ENCODE measurements at regions not wholly inside any gene's neighbourhood (a gene's known extent, or its start where the extent isn't known, plus 50 kb on each side); places are given as distances from the start of the nearest gene placed in this dataset.

- no peak for DNase-seq (ENCODE audit: low spot score)
Observed at GRCh38 chr9:89746385-89747116, 141.7 kb downstream of the GADD45G start.

GRCh38 chr9:89747596-89747995, 142.8 kb downstream of the GADD45G start:
- no peak for DNase-seq (ENCODE audit: low spot score)

GRCh38 chr9:89748021-89748670, 143.3 kb downstream of the GADD45G start:
- no peak for DNase-seq (ENCODE audit: low spot score)

- DNase-seq (ENCODE audit: low spot score) = no peak
Observed at GRCh38 chr9:89748831-89749499, 144.2 kb downstream of the GADD45G start.

GRCh38 chr9:89749500-89750116, 144.8 kb downstream of the GADD45G start:
- DNase-seq (ENCODE audit: low spot score) = no peak

- no peak for DNase-seq (ENCODE audit: low spot score)
Observed at GRCh38 chr9:89750117-89750791, 145.4 kb downstream of the GADD45G start.

GRCh38 chr9:89751079-89751825, 146.4 kb downstream of the GADD45G start:
- DNase-seq (ENCODE audit: low spot score) = no peak

GRCh38 chr9:89752154-89752553, 147.3 kb downstream of the GADD45G start:
- DNase-seq (ENCODE audit: low spot score) = no peak

- no peak for DNase-seq (ENCODE audit: low spot score)
Observed at GRCh38 chr9:89753472-89754055, 148.8 kb downstream of the GADD45G start.

GRCh38 chr9:89754193-89754592, 149.4 kb downstream of the GADD45G start:
- no peak for DNase-seq (ENCODE audit: low spot score)

GRCh38 chr9:89755821-89756220, 151.0 kb downstream of the GADD45G start:
- DNase-seq (ENCODE audit: low spot score) = no peak

- no peak for DNase-seq (ENCODE audit: low spot score)
Observed at GRCh38 chr9:89756891-89757537, 152.2 kb downstream of the GADD45G start.

GRCh38 chr9:89757776-89758528, 153.1 kb downstream of the GADD45G start:
- DNase-seq (ENCODE audit: low spot score) = no peak

GRCh38 chr9:89759572-89759971, 154.8 kb downstream of the GADD45G start:
- DNase-seq (ENCODE audit: low spot score) = no peak

- DNase-seq (ENCODE audit: low spot score) = no peak
Observed at GRCh38 chr9:89760123-89760522, 155.3 kb downstream of the GADD45G start.

- DNase-seq (ENCODE audit: low spot score) = no peak
Observed at GRCh38 chr9:89764217-89764616, 159.4 kb downstream of the GADD45G start.

- DNase-seq (ENCODE audit: low spot score) = no peak
Observed at GRCh38 chr9:89765211-89765946, 160.6 kb downstream of the GADD45G start.

GRCh38 chr9:89766991-89767390, 162.2 kb downstream of the GADD45G start:
- DNase-seq (ENCODE audit: low spot score) = no peak

GRCh38 chr9:89768051-89768450, 163.2 kb downstream of the GADD45G start:
- DNase-seq (ENCODE audit: low spot score) = no peak
